ENCODE measurements at regions not wholly inside any gene's neighbourhood (a gene's known extent, or its start where the extent isn't known, plus 50 kb on each side); places are given as distances from the start of the nearest gene placed in this dataset.
"Not testable (repeated sequence)": the region's sequence is repeated elsewhere in the genome, so short reads cannot be mapped to it uniquely, and the experiment has no call there.

GRCh38 chr21:35479065-35479448 lies 430.0 kb upstream of the RUNX1 start:
- no peak for DNase-seq

GRCh38 chr21:35478161-35479064 lies 429.3 kb upstream of the RUNX1 start:
- DNase-seq, result no peak

- no peak for DNase-seq
Measured at GRCh38 chr21:35477622-35478021, 428.5 kb upstream of the RUNX1 start.

- peak; percentile 82 for DNase-seq
Measured at GRCh38 chr21:35476621-35477395, 427.7 kb upstream of the RUNX1 start.

DNA sequence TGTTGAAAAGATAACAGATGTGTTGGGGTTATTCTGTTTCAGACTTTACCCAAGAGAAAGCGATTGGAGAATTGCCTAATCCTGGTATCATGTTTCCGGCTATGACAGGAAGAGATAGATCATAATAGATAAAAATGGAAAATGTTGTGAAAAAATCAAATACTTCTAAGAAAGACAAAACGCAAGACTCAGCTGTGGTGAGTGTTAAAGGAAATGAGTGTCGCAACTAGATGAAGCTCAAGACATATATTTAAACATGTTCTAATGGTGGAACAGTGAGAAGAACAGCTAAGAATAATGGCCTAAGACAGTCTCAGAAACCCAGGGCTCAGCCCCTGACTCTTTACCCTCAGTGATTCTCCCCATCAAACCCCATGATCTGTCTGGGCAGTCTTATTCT lies 426.7 kb upstream of the RUNX1 start:
- peak; percentile 88 for DNase-seq

- peak; percentile 80 for DNase-seq
Measured at GRCh38 chr21:35475009-35475408, 425.9 kb upstream of the RUNX1 start.

DNA sequence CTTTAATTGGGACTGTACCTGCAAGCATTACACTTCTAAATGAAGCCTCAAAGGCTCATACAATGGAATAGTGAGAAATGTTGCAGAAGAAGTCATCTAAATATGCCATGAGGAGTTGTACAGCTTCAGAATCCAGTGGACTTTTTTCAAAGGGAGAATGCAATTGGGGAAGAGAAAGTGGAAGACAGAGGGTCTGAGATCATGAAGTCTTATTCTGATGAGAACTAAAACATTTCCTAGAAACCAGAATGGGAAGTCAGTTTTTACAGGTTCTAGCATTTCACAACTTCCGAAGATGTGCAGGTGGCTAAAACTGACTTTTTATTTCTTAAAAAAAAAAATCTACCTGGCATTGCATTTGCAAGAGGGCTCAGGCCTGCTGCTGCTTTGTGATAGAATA lies 424.4 kb upstream of the RUNX1 start:
- DNase-seq, result no peak

- no peak for DNase-seq
Measured at GRCh38 chr21:35470522-35470921, 421.4 kb upstream of the RUNX1 start.

DNA sequence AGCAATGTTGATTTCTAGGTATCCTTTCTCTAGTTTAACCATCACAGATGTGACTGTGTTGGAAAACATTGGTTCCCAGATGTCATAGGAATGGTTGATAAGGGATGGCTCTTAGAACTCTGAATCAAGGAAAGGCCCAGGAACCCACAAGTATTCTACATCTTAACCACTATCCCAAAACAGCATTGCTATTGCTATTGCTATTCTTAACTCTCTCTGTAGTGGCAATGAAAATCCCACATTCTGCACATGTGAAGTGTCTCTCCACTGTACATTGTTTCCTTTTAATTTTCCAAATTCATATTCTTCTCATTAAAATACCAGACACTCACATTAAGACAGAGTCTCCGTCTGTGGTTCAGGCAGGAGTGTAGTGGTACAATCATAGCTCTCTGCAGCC lies 420.4 kb upstream of the RUNX1 start:
- DNase-seq, result peak; percentile 86

- no peak for DNase-seq
Measured at GRCh38 chr21:35468991-35469390, 419.9 kb upstream of the RUNX1 start.

DNA sequence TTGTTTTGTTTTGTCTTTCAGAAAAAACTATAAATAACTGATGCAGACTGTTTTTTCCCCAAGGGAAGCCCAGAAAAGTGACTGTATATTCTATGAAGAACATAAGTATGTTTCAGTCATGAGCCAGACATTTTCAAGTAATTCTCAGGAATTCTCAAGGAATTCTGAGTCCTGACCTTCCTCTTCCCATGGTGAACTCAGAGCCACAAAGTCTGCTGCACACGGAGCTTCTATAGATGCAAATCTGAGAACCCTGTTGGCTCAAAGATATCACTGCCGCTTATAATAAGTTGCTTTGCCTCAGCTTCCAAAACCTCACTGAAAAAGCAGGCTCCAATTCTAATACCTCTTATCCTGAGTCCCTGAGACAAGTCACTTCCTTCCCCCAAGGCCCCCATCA lies 418.5 kb upstream of the RUNX1 start:
- DNase-seq, result peak; percentile 85

- not testable (repeated sequence) for DNase-seq
Measured at GRCh38 chr21:35466681-35467080, 417.6 kb upstream of the RUNX1 start.

GRCh38 chr21:35465741-35466140 lies 416.6 kb upstream of the RUNX1 start:
- DNase-seq, result no peak

DNA sequence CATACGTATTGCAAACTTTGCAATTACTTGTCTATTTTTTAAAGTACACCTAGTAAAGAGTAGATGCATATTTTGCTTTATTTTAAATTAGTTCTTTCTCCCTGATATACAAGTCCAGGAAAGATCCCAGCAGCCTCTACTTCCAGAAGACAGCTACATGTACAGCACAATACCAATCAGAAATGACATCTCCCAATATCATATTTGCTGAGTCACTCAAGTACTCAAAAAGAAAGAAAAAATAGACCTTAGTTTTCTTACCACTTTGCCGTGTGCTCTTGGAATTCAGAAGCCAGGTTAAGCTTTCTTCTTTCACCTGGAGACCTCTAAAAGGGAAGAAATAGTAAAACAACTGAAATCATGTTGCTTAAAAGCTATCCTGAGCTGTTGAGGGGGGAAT lies 412.6 kb upstream of the RUNX1 start:
- DNase-seq, result no peak

GRCh38 chr21:35460441-35460840 lies 411.3 kb upstream of the RUNX1 start:
- no peak for DNase-seq

- peak; percentile 17 for DNase-seq
Measured at GRCh38 chr21:35458405-35458804, 409.3 kb upstream of the RUNX1 start.

GRCh38 chr21:35457097-35457804 lies 408.1 kb upstream of the RUNX1 start:
- no peak for DNase-seq

DNA sequence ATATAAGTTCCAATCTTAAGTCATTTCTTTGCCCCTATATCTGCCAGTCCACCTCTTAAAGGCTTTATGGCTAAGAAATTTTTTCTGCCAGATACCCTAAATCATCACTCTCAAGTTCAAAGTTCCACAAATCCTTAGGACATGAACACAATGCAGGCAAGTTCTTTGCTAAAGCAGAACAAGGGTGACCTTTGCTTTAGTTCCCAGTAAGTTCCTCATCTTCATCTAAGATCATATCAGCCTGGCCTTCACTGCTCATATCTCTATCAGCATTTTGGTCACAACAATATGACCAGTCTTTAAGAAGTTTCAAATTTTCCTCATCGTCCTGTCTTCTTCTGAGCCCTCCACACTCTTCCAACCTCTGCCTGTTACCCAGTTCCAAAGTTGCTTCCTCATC lies 402.2 kb upstream of the RUNX1 start:
- DNase-seq, result no peak

DNA sequence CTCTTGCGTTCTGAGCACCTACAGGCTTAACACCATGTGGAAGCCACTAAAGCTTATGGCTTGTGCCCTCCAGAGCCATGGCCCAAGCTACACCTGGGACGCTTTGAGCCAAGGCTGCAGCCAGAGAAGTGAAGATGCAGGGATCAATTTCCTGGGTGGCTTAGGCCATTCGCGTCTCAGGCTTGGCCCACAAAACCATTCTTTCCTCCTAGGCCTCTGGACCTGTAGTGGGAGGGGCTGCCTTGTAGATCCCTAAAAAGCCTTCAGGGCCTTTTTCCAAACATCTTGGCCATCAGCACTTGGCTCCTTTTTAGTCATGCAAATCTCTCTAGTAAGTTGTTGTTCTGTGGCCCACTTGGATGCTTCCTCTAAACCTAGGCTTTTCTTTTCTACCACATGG lies 401.7 kb upstream of the RUNX1 start:
- no peak for DNase-seq

GRCh38 chr21:35449846-35450245 lies 400.7 kb upstream of the RUNX1 start:
- DNase-seq, result no peak

- DNase-seq, result peak; percentile 23
Measured at GRCh38 chr21:35448876-35449599, 399.9 kb upstream of the RUNX1 start.

DNA sequence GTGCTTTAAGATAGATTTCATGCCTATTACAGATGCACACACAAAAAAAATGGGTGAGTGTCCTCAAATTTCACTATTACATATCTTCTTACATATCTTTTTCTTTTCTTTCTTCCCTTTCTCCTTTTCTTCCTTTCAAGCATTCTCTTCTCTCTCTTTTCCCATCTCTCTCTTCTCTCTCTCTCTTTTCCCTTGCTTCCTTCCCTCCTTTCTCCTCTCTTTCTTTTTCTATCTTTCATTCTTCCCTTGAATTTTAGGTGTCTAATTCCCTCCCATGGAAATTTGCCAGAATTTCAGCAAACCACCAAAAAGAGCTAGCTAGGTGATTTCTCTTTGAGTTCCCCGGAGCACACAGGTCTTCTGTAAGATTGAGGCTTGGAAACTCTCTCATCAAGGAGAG lies 395.3 kb upstream of the RUNX1 start:
- no peak for DNase-seq

All from fibroblast of upper back skin (primary cell).